GM21381 (cell line): ENCODE measurements at regions not wholly inside any gene's neighbourhood (a gene's known extent, or its start where the extent isn't known, plus 50 kb on each side); places are given as distances from the start of the nearest gene placed in this dataset.

Experiments used
- ATAC-seq: cut with Tn5 transposase; IDR thresholded peaks from one replicate; pipeline ENCODE4 v1.9.1; 2021; ENCODE audit warnings: mild to moderate bottlenecking, moderate library complexity; ENCODE audit not compliant: unreplicated experiment

DNA sequence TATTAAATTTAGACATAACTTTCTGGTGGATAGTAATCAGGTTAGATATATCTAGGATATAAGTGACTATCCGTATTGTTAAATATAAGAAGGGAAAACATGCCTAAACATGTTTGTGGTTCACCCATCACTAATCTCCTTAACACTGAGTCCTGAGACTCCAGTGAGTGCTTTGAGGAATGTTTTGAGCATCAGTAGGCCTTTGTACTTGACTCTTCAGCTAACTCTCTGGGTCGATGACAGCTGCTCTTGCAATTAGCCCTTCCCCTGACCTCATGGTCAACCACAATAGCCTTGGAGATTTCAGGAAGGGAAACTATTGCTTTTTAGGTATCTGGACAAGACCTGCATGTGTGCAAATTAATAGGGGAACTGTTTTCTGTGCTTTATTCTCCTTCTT is 716.8 kb downstream of the EPHA4 start:
- ATAC-seq = no peak

DNA sequence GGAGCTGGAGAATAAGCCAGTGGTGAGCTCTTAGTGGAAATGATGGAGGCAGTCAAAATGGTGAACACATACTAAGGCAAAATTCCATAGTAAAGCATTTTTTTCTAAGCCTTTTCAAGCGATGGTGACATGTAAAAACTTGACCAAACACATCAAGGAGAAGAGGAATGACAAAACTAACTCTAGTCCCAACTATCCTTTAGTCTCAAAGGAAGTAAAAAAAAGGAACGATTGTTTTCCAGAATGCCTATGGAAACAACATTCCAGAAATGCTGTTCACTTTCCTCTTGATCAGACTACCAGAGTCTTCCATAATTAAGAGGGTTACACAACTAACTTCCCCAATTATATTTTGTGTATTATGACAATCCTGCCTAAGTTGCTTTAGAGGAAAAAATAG is 715.6 kb downstream of the EPHA4 start:
- no peak for ATAC-seq

- ATAC-seq = no peak
These were observed 714.7 kb downstream of the EPHA4 start for GRCh38 chr2:220857368-220857767.

DNA sequence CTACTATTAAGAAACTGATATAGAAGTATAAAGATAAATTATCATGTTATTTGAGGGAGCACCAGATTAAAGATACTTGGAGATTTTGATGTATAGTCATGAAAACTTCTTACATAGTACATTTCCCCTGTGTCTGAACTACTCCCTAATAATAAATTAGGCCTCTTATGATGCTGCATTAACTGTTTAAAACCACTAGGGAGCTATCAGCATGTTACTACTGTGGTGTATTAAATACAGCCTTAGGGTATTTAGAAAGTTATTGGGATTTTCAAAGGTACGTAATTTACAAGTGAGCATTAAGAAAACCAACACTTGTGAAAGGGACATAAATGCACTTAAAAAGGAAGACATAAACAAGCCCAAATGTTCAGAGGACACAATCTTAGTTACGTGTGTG is 714.0 kb downstream of the EPHA4 start:
- ATAC-seq = no peak

DNA sequence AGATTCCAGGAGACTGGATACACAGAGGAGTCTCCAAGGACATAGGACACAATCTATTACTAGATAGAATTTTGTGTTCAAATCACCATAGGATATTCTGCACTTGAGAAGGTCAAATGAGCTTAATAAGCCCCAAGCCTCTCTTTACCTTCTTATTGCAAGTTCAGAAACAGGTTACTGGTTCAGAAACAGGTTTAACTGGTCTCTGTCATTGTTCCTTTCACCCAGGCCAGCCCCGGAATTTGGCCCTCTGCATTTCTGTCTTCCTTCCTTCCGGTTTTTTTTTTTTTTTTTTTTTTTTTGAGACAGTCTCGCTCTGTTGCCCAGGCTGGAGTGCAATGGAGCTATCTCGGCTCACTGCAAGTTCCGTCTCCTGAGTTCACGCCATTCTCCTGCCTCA is 700.2 kb downstream of the EPHA4 start:
- ATAC-seq = no peak

- no peak for ATAC-seq
These were observed 695.9 kb downstream of the EPHA4 start for GRCh38 chr2:220876080-220876824.

GRCh38 chr2:220877491-220877890 is 694.6 kb downstream of the EPHA4 start:
- ATAC-seq = no peak

DNA sequence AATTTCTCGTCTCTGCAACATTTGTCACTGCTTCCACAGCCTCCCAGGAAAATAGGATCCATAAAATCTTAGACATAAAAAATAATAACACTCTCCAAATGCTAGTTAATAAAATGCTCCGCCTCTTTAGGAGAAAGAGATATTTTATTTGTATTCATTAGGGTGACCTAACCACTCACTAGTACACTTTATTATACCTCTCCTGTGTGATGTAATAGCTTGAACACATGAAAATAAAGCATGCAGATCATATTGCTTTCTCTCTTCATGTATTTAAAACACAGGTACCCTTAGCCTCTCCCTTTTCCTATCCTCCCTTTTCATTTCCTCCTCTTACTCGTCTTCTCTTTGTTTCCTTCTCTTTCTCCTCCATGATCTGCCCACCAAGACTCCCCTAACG is 694.2 kb downstream of the EPHA4 start:
- ATAC-seq = no peak

DNA sequence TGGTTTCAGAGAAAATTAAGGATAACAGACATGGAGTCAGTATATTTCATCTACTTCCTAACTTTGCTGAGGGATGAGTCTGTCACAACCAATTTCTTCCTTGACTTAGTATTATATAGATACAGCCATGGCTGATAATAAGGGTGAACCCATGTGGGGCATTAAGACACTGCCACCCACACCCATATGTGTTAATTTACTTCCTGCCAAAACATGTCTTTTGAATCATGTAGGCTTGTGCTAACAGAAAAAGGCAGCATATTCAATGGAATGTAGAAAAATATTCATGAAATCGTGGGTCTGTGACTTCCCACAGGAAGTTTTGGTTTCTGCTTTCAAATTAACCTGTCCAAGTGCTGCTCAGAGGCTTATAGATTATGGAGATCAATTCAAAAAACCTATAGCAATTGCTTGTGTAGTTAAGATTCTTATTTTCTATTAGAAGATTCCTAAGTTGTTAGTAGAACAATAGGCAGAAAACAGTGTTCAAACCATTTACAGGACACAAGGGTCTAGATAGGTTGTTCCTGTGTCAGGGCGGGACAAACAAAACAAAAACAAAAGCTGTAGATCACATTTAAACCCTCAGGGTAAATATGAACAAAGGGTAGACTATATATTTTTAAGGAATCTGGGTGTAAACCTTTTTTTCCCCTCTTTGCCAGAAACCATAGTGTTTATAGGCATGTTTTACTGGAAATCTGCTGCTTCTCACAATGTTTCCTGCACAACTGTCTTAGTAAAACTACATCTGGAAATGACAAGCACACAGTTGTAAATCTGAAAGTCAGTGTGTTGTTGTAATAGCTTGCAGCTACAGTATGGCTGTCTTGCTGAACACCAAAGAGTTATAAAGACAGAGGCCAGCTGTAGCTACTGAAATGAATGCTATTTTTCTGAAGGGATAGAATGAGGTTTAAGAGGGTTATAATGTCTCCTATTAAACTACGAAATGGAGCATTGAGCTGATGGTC is 691.2 kb downstream of the EPHA4 start:
- no peak for ATAC-seq

DNA sequence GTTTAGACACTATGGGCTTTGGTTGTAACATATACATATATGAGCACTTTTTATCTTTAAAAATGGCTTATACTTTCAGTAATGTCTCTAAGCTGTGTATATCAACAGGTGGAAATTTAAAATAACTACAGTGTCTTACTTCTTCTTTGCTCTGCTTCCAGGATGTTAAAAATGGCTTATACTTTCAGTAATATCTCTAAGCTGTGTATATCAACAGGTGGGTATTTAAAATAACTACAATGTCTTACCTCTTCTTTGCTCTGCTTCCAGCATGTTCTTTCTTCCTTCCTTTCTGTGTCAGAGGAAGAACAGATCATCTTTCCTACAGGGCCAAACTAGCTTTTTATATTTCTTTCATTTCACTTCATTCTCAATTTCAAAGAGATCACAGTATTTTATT is 689.6 kb downstream of the EPHA4 start:
- no peak for ATAC-seq

GRCh38 chr2:220885593-220885992 is 686.5 kb downstream of the EPHA4 start:
- no peak for ATAC-seq

- ATAC-seq = no peak
These were observed 684.7 kb downstream of the EPHA4 start for GRCh38 chr2:220887271-220887870.

- ATAC-seq = no peak
These were observed 684.2 kb downstream of the EPHA4 start for GRCh38 chr2:220887876-220888275.

- ATAC-seq = no peak
These were observed 681.2 kb downstream of the EPHA4 start for GRCh38 chr2:220890931-220891330.

DNA sequence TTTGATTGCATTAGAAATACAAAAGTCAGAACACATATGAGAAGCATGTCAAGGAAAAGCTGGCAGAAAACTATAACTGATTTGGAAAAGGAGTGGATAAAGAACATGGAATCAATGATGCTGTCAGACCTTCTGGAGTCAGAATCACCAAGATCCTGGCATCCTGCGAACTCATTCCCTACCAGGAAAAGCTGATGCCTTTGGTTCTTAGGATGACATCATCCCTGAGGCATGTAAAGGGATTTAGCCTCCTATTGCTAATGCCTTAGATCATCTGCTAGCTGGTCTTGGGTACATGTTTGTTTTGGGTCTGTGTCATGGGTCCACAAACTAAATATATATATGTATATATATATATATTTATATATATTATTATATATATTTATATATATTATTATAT is 680.7 kb downstream of the EPHA4 start:
- ATAC-seq = no peak

DNA sequence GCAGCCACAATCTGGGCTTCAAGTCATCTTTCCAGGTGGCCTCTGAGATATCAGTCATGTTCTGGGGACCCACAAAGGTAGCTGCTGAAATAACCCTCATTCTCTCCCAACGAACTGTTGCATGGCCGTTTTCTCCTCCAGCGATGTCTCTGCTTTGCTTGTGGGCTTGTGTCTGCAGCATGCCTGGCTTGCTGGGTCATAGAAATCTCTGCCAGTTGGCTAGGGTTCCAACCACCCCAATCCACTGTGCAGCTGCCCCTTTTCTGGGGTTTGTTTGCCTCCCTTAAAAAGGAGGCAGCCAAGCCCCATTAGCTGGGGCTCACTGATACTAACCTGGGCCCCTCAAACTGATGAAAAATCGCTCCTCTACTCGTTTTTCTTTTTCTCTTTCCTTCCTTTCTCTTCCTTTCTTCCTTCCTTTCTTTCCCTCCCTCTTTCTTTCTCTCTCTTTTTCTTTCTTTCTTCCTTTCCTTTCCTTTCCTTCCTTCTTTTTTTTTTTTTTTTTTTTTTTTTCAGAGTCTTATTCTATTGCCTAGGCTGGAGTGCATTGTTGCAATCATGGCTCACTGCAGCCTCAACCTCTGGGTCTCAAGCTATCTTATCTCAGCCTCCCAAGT is 680.0 kb downstream of the EPHA4 start:
- ATAC-seq = no peak

DNA sequence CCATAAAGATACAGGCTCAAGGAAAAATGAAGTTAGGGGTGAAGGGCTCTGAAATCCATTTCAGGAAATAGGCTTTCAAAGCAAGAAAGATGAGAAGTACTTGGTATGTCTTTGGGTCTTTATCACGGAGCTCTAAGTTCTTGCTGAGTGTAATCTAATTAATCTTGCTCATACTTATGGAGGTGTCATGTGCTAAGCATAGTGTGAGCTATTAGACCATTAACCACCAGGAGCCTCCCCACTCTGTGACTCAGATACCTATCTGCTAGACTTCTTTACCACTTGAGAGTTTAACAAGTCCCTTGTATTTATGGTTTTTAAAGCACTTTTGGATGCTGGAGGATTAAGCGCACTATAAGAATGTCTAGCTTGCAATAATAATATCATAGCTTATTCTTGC is 678.7 kb downstream of the EPHA4 start:
- ATAC-seq = no peak

DNA sequence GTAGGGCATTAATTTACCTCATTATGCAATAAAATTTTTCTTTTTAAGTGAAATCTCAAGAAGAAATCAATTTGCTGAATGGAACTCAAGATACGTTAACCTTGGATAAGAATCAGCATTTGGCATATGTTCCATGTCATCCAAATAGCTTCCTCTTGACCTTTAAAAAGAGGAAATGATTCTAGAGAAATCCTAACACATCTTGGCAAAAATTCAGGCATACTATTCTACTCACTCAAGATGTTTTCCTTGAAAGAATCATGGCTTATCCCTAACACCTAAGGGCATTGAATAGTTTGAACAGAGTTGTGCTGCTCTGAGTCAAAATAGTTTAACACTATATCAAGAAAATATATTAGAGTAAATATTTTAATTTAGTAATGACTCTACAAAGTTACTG is 678.0 kb downstream of the EPHA4 start:
- ATAC-seq = no peak

- no peak for ATAC-seq
These were observed 672.6 kb downstream of the EPHA4 start for GRCh38 chr2:220899492-220899891.

DNA sequence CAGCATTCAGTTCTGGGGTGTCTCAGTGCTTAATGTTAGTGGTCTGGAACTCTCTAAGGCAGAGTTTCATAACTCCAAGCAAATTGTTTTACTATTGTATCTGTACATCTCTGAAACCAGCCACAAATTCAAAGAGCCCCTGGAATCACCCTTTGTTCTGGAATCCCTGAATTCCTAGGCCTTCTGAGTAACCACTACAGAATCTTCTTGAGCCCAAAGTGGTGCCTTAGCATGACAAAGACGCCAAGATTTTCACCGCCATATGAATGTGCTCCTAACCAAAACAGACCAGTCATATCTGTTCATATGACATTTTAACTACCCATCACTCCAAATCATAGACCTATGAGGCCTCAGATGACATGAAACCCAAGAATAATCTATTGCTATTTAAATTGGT is 668.1 kb downstream of the EPHA4 start:
- no peak for ATAC-seq

DNA sequence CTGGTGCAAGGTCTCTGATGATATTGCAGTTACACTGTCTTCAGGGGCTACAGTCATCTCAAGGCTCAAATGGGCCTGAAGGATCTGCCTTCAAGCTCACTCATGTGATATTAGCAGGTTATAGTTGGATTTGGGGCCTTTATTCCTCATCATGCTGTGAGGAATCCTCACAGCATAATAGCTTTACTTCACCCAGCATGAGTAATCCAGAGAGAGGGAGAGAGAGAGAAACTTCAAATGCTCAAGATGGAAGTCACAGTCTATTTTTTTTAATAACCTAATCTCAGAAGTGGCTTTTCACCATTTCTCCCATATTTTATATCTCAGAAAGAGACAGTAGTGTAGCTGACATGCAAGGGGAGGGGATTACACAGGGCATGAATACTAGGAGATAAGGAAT is 658.7 kb downstream of the EPHA4 start:
- no peak for ATAC-seq
